ENCODE measurements at regions not wholly inside any gene's neighbourhood (a gene's known extent, or its start where the extent isn't known, plus 50 kb on each side); places are given as distances from the start of the nearest gene placed in this dataset.

- H4K20me1 ChIP-seq (ENCODE audit: insufficient read depth, low read length), result no peaks in the 10 kb centered on the region
- no peaks in the 10 kb centered on the region for H3K9me1 ChIP-seq (ENCODE audit: insufficient read depth, low read length)
- H2BK120ac ChIP-seq (ENCODE audit: low read depth, low read length), result no peak overlapping the region
- dilution Hi-C loops (cut with HindIII; ENCODE audit: low sequenced_read_pairs, unreplicated experiment), result no loop called here
- H3K36me3 ChIP-seq (ENCODE audit: control insufficient read depth, insufficient read depth, low read length), result no peaks in the 10 kb centered on the region
- H2BK5ac ChIP-seq (ENCODE audit: low read depth, low read length, poor library complexity, severe bottlenecking), result no peak overlapping the region
- no peak for TF ChIP-seq RAD21 (IDR thresholded peaks at IDR 0.05; ENCODE audit: low read length)
- no peak for TF ChIP-seq MAZ (IDR thresholded peaks at IDR 0.05; ENCODE audit: borderline replicate concordance, low read depth, low read length)
- no peak for TF ChIP-seq BHLHE40 (IDR thresholded peaks at IDR 0.05; ENCODE audit: low read depth, low read length)
- TF ChIP-seq MXI1 (IDR thresholded peaks at IDR 0.05; ENCODE audit: borderline replicate concordance, low read depth, low read length), result no peak
- TF ChIP-seq RCOR1 (IDR thresholded peaks at IDR 0.05; ENCODE audit: insufficient replicate concordance, low read length), result no peak
- TF ChIP-seq MAFK (IDR thresholded peaks at IDR 0.05; ENCODE audit: low read depth, low read length), result no peak
- TF ChIP-seq CEBPB (IDR thresholded peaks at IDR 0.05; ENCODE audit: low read depth, low read length), result no peak
- TF ChIP-seq NFE2L2 (IDR thresholded peaks at IDR 0.05; ENCODE audit: low read depth, low read length), result no peak
- no peak for TF ChIP-seq RFX5 (IDR thresholded peaks at IDR 0.05; ENCODE audit: low read depth, low read length)
- no peak for TF ChIP-seq ELK1 (IDR thresholded peaks at IDR 0.05; ENCODE audit: borderline replicate concordance, low read depth, low read length)
- no peak for TF ChIP-seq FOS (IDR thresholded peaks at IDR 0.05; ENCODE audit: low read depth, low read length)
- TF ChIP-seq POLR2A (IDR thresholded peaks at IDR 0.05; ENCODE audit: low read depth, low read length), result no peak
- TF ChIP-seq CHD1 (IDR thresholded peaks at IDR 0.05; ENCODE audit: low read depth, low read length), result no peak
- TF ChIP-seq SMC3 (IDR thresholded peaks at IDR 0.05; ENCODE audit: low read depth, low read length), result no peak
- TF ChIP-seq, protein P1, sequence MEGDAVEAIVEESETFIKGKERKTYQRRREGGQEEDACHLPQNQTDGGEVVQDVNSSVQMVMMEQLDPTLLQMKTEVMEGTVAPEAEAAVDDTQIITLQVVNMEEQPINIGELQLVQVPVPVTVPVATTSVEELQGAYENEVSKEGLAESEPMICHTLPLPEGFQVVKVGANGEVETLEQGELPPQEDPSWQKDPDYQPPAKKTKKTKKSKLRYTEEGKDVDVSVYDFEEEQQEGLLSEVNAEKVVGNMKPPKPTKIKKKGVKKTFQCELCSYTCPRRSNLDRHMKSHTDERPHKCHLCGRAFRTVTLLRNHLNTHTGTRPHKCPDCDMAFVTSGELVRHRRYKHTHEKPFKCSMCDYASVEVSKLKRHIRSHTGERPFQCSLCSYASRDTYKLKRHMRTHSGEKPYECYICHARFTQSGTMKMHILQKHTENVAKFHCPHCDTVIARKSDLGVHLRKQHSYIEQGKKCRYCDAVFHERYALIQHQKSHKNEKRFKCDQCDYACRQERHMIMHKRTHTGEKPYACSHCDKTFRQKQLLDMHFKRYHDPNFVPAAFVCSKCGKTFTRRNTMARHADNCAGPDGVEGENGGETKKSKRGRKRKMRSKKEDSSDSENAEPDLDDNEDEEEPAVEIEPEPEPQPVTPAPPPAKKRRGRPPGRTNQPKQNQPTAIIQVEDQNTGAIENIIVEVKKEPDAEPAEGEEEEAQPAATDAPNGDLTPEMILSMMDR (conservative IDR thresholded peaks at IDR 0.05; ENCODE audit: low read depth, low read length), result no peak
- TF ChIP-seq USF2 (IDR thresholded peaks at IDR 0.05; ENCODE audit: low read depth, low read length), result no peak
- H2BK15ac ChIP-seq (ENCODE audit: low read depth, low read length), result no peak overlapping the region
- no peak overlapping the region for H3K18ac ChIP-seq (ENCODE audit: low read depth, low read length)
- no peak overlapping the region for H4K8ac ChIP-seq (ENCODE audit: low read depth in 2 of 2, low read length in 2 of 2)
- ATAC-seq (ENCODE audit: low read depth) (no peak), DNase-seq (no peak)
- intact Hi-C loops (cut with micrococcal nuclease), result no loop called here
- no peak overlapping the region for H4K91ac ChIP-seq (ENCODE audit: insufficient read depth, low read depth, low read length)
- H3K9ac ChIP-seq (ENCODE audit: low read depth, low read length), result no peak overlapping the region
- H3K4me2 ChIP-seq (ENCODE audit: low read depth, low read length), result no peak overlapping the region
- H3K4me3 ChIP-seq (ENCODE audit: insufficient read depth, low read depth, low read length), result no peak overlapping the region
- no peak overlapping the region for H3K14ac ChIP-seq (replicated peaks; ENCODE audit: low read depth, low read length)
- 40% methylated on average over 4 of the region's 4 CpGs; no CpG with 5 or more reads in 1 of the 2 experiments for WGBS, 2 experiments (ENCODE audit: extremely low coverage in 2 of 2, insufficient read length in 1 of 2)
- no peak overlapping the region for H2AK5ac ChIP-seq (ENCODE audit: low read depth, low read length)
- H3K9me3 ChIP-seq (ENCODE audit: control insufficient read depth, insufficient read depth, low read length), result peaks cover 26% of the 10 kb centered on the region
- in situ Hi-C loops (cut with MboI; ENCODE audit: low sequenced_read_pairs), result no loop called here
- H3K27me3 ChIP-seq (ENCODE audit: control insufficient read depth, insufficient read depth, low read length), result no peaks in the 10 kb centered on the region
- H2BK20ac ChIP-seq (ENCODE audit: low read depth, low read length), result no peak overlapping the region
- no TSS peak for BruUV-seq (replicated peaks)
- no peak overlapping the region for H3K27ac ChIP-seq (ENCODE audit: insufficient read depth, low read length)
- no peak overlapping the region for H2AK9ac ChIP-seq (replicated peaks; ENCODE audit: low read depth, low read length, poor library complexity)
- ChIA-PET POLR2A (ENCODE audit: unreplicated experiment) (no interaction called here), CTCF (no interaction called here)
- no peaks in the 10 kb centered on the region for H3K4me1 ChIP-seq (ENCODE audit: control insufficient read depth, insufficient read depth, low read length)
- H3K56ac ChIP-seq (ENCODE audit: extremely low read depth, insufficient read depth, low read length), result no peak overlapping the region
- H3K4ac ChIP-seq (ENCODE audit: low read depth, low read length), result no peak overlapping the region
- peak overlapping the region; percentile 41 for H2AFZ ChIP-seq (replicated peaks; ENCODE audit: low read length, poor library complexity)
- H4K5ac ChIP-seq (ENCODE audit: low read depth, low read length), result no peak overlapping the region
- H3K79me1 ChIP-seq (ENCODE audit: low read depth in 1 of 2, low read length in 2 of 2), result no peaks in the 10 kb centered on the region
- H3K23ac ChIP-seq (ENCODE audit: low read depth, low read length), result no peak overlapping the region
Observed at GRCh38 chr14:97527993-97528392, 730.8 kb downstream of the VRK1 start.

Data from IMR-90 (cell line).